ENCODE measurements at regions not wholly inside any gene's neighbourhood (a gene's known extent, or its start where the extent isn't known, plus 50 kb on each side); places are given as distances from the start of the nearest gene placed in this dataset.

- DNase-seq = no peak
Measured at GRCh38 chr2:56104962-56105361, 78.8 kb upstream of the CCDC85A start.

- no peak for DNase-seq
Measured at GRCh38 chr2:56107502-56108220, 76.1 kb upstream of the CCDC85A start.

- DNase-seq = no peak
Measured at GRCh38 chr2:56108806-56109205, 75.0 kb upstream of the CCDC85A start.

- no peak for DNase-seq
Measured at GRCh38 chr2:56109994-56110393, 73.8 kb upstream of the CCDC85A start.

GRCh38 chr2:56113382-56113975 lies 70.3 kb upstream of the CCDC85A start:
- no peak for DNase-seq

GRCh38 chr2:56117764-56118163 lies 66.0 kb upstream of the CCDC85A start:
- DNase-seq = no peak

GRCh38 chr2:56118474-56118873 lies 65.3 kb upstream of the CCDC85A start:
- DNase-seq = no peak

- no peak for DNase-seq
Measured at GRCh38 chr2:56121995-56122394, 61.8 kb upstream of the CCDC85A start.

- no peak for DNase-seq
Measured at GRCh38 chr2:56123538-56123937, 60.3 kb upstream of the CCDC85A start.

- no peak for DNase-seq
Measured at GRCh38 chr2:56127010-56127409, 56.8 kb upstream of the CCDC85A start.

- DNase-seq = no peak
Measured at GRCh38 chr2:56127463-56128152, 56.2 kb upstream of the CCDC85A start.

GRCh38 chr2:56128235-56128634 lies 55.6 kb upstream of the CCDC85A start:
- DNase-seq = no peak

- DNase-seq = no peak
Measured at GRCh38 chr2:56130463-56131070, 53.2 kb upstream of the CCDC85A start.

GRCh38 chr2:56132138-56132537 lies 51.7 kb upstream of the CCDC85A start:
- no peak for DNase-seq

GRCh38 chr2:56133441-56133840 lies 50.3 kb upstream of the CCDC85A start:
- no peak for DNase-seq

- DNase-seq = no peak
Measured at GRCh38 chr2:56133931-56134629, 49.7 kb upstream of the CCDC85A start.

Data from NCI-H2107 (cell line).